ENCODE measurements at regions not wholly inside any gene's neighbourhood (a gene's known extent, or its start where the extent isn't known, plus 50 kb on each side); places are given as distances from the start of the nearest gene placed in this dataset.
"Not testable (repeated sequence)": the region's sequence is repeated elsewhere in the genome, so short reads cannot be mapped to it uniquely, and the experiment has no call there.

DNA sequence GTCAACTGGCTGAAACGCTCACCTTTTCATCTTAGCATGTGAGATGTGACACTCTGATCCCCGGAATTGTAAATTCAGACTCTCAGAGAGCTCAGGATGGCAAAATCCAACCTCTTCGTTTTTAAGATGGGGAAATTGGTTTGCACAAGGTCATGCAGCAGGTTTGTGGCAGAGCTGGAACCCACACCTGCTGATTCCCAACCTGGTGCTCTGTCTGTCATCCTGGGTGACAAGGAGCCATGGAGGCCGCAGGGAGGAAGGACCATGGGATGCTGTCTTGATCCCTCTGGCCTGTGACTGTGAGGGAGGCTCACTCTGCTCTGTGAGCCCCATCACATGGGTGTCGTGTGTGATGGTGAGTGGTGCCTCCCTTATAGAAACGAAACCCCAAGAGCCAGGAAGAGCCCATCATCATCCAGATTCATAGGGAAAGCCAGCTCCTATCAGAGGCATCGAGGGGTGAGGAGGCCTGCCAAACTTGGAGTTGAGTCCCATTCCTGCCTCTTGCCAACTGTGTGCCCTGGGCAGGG lies 87.4 kb upstream of the SYT13 start:
- no peak for DNase-seq
- Mint-ChIP-seq H3K4me3 (no peak overlapping the region), H3K27ac (no peak overlapping the region), H3K36me3 (peaks cover 0 to 4% (median 0%) of the 10 kb centered on the region in 3 donors), H3K9me3 (no peaks in the 10 kb centered on the region), H3K4me1 (peaks cover 11 to 23% of the 10 kb centered on the region in 2 donors), H3K27me3 (ENCODE audit: low read depth in 3 of 3) (peaks cover 4 to 18% (median 12%) of the 10 kb centered on the region in 3 donors)

DNA sequence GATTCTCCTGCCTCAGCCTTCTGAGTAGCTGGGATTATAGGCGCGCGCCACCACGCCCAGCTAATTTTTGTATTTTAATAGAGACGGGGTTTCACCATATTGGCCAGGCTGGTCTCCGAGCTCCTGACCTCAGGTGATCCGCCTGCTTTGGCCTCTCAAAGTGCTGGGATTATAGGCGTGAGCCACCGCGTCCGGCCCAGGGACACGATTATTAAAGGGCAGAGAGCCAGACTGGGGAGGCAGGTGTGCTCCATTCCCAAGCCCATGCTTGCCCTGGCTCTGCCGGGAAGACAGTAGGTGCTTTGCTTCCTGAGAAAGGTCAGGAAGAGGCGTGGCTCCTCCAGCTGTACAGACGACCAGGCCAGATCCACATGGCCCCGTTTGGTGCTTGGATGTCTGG lies 86.3 kb upstream of the SYT13 start:
- H3K9me3 Mint-ChIP-seq, H3K4me3 Mint-ChIP-seq, H3K36me3 Mint-ChIP-seq, H3K27ac Mint-ChIP-seq, DNase-seq: not testable (repeated sequence)
- peaks cover 8 to 20% (median 12%) of the 10 kb centered on the region in 3 donors for H3K27me3 Mint-ChIP-seq (ENCODE audit: low read depth in 3 of 3)
- H3K4me1 Mint-ChIP-seq: peaks cover 11 to 23% of the 10 kb centered on the region in 2 donors

DNA sequence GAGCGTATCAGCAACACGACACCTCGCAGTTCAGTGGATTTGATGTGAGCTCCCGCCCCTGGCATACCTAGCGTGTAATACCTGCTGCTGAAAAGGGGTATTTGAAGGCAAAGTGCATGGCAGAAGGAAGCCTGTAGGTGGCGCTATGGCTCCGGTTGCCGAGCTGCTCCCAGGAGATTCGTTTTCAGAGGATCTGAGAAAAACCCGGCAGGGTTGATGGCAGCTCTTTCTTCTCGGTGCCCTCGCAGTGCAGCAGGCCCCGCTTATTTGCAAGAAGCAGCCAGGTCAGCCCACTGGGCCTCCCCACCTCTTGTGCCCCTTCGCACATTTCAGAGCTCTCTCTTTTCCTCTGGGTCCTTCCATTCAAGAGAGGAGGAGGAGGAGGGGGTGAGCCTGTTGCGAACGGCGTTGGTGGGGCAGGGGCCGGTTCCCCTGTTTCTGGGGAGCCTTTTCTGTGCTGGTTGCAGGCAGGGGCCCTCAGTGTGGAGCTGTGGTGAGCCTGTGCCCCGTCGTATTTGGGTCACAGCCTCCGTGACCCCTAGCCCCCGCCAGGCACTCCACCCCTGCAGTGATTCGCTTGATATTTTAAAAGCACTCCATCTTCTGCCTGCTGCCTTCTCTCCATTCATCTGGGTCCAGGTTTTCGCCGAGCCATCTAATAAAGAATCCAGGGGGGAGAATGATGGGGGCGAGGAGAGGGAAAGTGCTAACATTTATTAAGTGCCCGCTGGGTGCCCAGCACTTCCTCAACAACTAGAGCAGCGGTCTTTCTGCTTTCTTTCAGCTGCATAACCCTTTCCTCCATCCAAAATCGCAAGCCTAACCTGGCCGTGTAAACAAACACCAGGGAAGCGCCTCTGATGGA lies 85.3 kb upstream of the SYT13 start:
- Mint-ChIP-seq H3K27ac (peak overlapping the region in 1 of 6 donors; percentile 25), H3K4me1 (peaks cover 11 to 23% of the 10 kb centered on the region in 2 donors), H3K27me3 (ENCODE audit: low read depth in 3 of 3) (peaks cover 8 to 16% (median 8%) of the 10 kb centered on the region in 3 donors), H3K9me3 (no peaks in the 10 kb centered on the region), H3K4me3 (peak overlapping the region in 3 of 5 donors; percentile 30 to 44 (median 37)), H3K36me3 (peaks cover 0 to 4% (median 0%) of the 10 kb centered on the region in 3 donors)
- DNase-seq: peak; percentile 22 to 37 (median 36)

DNA sequence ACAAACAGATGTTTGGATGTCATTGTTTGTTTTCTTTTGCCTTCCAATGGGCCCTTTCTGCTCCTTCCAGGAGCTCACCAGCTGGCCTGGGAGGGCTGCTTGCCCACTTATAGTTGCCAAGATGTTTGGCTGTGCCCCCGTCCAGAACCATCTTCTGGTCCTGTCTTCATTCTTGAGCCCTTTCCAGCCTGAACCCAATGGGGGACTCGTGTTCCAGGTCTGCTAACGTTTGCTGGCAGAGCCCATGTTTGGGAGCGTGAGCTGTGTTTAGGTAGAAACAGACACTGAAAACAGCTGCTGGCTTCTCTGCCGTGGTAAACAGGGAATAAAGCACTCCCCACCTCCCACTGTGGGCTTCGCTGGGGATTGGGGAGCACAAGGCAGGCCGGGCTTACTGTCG lies 83.2 kb upstream of the SYT13 start:
- Mint-ChIP-seq H3K27me3 (ENCODE audit: low read depth in 3 of 3) (peaks cover 8 to 14% (median 11%) of the 10 kb centered on the region in 3 donors), H3K4me3 (no peak overlapping the region), H3K27ac (no peak overlapping the region), H3K36me3 (peaks cover 0 to 4% (median 0%) of the 10 kb centered on the region in 3 donors), H3K4me1 (peaks cover 4 to 14% of the 10 kb centered on the region in 2 donors), H3K9me3 (no peaks in the 10 kb centered on the region)
- no peak for DNase-seq

DNA sequence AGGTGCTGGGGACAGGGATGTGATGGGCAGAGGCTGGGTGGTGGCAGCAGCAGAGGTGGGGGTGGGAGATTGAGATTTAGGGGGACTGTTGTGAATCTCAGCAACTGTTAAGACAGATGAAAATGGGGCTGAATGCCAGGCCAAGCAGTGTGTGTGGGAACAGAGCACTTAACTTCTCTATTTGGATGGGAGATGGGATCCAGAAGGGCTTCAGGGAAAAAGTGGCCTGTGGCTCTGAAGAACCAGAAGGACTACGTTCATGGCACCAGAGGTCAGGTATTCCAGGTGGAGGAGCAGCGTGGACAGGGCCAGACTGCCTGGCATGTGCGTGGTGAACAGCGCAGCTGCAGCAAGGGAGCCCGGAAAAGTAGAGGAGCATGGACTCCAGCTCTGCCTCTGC lies 82.6 kb upstream of the SYT13 start:
- Mint-ChIP-seq H3K36me3 (peaks cover 0 to 4% (median 0%) of the 10 kb centered on the region in 3 donors), H3K9me3 (no peaks in the 10 kb centered on the region), H3K27me3 (ENCODE audit: low read depth in 3 of 3) (peaks cover 8 to 14% (median 11%) of the 10 kb centered on the region in 3 donors), H3K4me3 (no peak overlapping the region), H3K4me1 (peaks cover 4 to 13% of the 10 kb centered on the region in 2 donors), H3K27ac (no peak overlapping the region)
- no peak for DNase-seq

DNA sequence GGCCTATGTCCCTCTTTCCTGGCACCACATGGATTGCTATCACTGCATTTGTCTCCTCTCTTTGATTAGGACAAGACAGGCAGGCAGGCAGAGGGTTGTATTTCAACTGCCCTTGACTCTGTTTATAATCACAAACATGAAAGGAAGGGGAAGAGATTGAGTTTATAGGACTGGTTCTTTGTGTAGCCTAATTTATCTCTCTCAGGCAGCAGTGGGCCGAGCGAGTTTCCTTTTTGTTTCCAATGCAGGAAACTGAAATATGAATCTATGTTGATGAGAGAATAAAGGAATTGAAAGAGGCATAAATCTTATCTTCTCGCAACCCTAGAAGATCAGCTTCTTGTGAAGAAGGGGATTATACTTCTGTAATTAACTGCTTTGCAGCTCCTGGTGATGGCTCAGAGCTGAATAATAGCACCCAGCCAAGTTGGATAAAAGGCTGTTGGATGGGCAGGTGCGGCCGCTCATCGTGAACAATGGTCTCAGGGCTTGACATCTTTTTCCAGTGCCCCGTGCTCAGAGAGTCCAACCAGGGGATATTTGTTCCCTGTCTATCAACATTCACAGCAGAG lies 80.6 kb upstream of the SYT13 start:
- peaks cover 4 to 8% of the 10 kb centered on the region in 2 donors for H3K4me1 Mint-ChIP-seq
- no peaks in the 10 kb centered on the region for H3K9me3 Mint-ChIP-seq
- H3K27ac Mint-ChIP-seq: no peak overlapping the region
- H3K27me3 Mint-ChIP-seq (ENCODE audit: low read depth in 3 of 3): peaks cover 7 to 11% (median 8%) of the 10 kb centered on the region in 3 donors
- no peak for DNase-seq
- H3K36me3 Mint-ChIP-seq: peaks cover 0 to 4% (median 3%) of the 10 kb centered on the region in 3 donors
- no peak overlapping the region for H3K4me3 Mint-ChIP-seq

DNA sequence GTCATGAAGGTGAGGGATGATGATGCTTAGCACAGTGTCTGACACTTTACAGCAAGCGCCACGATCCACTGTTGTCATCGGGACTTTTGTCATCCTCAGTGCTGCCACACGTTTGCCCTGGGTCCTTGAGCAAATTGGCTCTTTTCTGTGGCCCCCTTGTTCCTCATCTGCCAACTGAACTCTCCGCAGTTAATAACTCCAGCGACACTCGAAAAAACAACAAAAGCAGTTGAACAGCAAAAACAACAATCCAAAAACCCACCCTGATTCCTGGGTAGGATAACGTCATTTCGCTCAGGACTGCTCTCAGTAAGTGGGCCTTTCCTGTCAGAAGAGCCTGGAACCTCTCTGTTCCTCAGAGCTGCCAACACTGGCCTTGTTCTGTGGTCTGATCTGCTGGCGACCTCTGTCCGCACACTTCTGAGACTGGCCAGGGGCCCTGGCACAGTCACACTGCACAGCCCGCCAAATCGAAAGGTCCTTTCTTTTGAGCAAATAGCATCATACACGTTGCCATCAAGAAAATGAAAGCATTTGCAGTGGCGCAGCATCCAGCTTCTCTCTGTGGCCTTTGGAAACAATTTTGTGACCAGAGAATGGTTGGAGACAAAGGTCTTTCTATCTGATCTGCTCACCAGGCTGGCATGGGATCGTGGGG lies 79.9 kb upstream of the SYT13 start:
- no peak overlapping the region for H3K27ac Mint-ChIP-seq
- H3K9me3 Mint-ChIP-seq: no peaks in the 10 kb centered on the region
- no peak overlapping the region for H3K4me3 Mint-ChIP-seq
- H3K36me3 Mint-ChIP-seq: peaks cover 0 to 4% (median 2%) of the 10 kb centered on the region in 3 donors
- peaks cover 7 to 10% (median 7%) of the 10 kb centered on the region in 3 donors for H3K27me3 Mint-ChIP-seq (ENCODE audit: low read depth in 3 of 3)
- H3K4me1 Mint-ChIP-seq: peaks cover 2% of the 10 kb centered on the region in 2 donors
- DNase-seq: no peak

DNA sequence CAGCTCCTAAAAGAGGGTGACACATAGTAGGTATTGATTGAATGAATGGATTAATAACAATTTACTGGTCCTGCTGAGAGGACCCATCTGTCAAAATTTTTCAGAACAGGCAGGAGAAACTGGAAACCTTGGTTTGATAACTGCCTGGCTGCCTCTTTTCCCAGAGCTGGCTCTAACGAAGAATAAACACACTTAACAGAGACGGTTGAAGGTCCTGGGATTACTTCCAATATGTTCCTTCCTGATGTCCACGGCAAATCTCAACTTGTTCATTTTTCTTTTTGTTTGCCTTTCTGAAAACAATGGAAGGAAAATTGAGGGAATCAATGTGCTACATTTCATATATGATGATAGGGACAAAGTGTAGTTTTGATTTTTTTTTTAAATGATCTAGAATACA lies 76.5 kb upstream of the SYT13 start:
- Mint-ChIP-seq H3K36me3 (peaks cover 0 to 9% (median 0%) of the 10 kb centered on the region in 3 donors), H3K4me1 (no peaks in the 10 kb centered on the region), H3K9me3 (no peaks in the 10 kb centered on the region), H3K27me3 (ENCODE audit: low read depth in 3 of 3) (peaks cover 0 to 5% (median 5%) of the 10 kb centered on the region in 3 donors), H3K4me3 (no peak overlapping the region), H3K27ac (no peak overlapping the region)
- no peak for DNase-seq

DNA sequence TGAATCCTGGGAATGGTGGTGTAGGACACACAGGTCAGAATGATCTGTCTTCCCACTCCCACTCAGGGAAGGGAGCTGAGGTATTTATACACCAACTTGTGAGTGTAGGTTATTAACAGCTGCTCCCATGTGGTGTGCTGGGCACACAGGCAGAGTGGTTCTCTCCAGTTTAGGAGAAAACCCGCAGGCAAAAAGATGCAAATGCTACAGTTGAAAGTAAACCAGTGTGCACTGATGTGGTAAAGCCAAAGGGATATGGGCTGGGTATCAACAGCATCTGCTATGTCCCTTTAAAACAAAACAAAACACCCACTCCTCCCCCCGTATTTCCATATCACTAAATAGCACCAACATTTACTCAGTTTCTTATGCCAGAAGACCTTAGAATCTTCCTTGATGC lies 75.4 kb upstream of the SYT13 start:
- Mint-ChIP-seq H3K4me3 (no peak overlapping the region), H3K27me3 (ENCODE audit: low read depth in 3 of 3) (peaks cover 0 to 5% (median 4%) of the 10 kb centered on the region in 3 donors)

DNA sequence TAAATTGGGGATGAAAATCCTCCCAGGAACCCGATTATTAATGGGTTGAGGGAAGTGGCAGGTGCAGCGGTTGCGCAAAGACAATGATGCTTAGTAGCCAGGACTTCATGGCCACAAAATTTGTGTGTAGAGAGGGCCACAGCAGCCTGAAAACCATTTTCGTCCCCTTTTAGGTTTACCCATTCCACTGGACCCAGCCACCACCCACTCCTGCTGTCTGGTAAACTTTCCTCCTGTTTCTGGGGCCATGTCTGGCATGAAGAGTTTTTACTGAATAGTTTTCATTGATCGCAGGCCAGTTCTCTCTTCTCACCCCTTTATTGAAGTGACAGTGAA lies 69.5 kb upstream of the SYT13 start:
- peaks cover 0 to 4% (median under 1%) of the 10 kb centered on the region in 3 donors for H3K36me3 Mint-ChIP-seq
- peak overlapping the region; percentile 74 to 89 (median 81) for H3K4me3 Mint-ChIP-seq
- peaks cover 15 to 26% of the 10 kb centered on the region in 2 donors for H3K4me1 Mint-ChIP-seq
- H3K9me3 Mint-ChIP-seq: peaks cover 0 to 4% (median 0%) of the 10 kb centered on the region in 6 donors
- H3K27ac Mint-ChIP-seq: peak overlapping the region; percentile 62 to 91 (median 84)
- no peak for DNase-seq
- peaks cover 1 to 7% (median 6%) of the 10 kb centered on the region in 3 donors for H3K27me3 Mint-ChIP-seq (ENCODE audit: low read depth in 3 of 3)

More for the DNA sequence above, 75.4 kb upstream of the SYT13 start:
- no peak for DNase-seq
- H3K9me3 Mint-ChIP-seq: no peaks in the 10 kb centered on the region
- no peak overlapping the region for H3K27ac Mint-ChIP-seq
- H3K4me1 Mint-ChIP-seq: peaks cover 2 to 9% of the 10 kb centered on the region in 2 donors
- H3K36me3 Mint-ChIP-seq: peaks cover 0 to 9% (median 0%) of the 10 kb centered on the region in 3 donors

DNA sequence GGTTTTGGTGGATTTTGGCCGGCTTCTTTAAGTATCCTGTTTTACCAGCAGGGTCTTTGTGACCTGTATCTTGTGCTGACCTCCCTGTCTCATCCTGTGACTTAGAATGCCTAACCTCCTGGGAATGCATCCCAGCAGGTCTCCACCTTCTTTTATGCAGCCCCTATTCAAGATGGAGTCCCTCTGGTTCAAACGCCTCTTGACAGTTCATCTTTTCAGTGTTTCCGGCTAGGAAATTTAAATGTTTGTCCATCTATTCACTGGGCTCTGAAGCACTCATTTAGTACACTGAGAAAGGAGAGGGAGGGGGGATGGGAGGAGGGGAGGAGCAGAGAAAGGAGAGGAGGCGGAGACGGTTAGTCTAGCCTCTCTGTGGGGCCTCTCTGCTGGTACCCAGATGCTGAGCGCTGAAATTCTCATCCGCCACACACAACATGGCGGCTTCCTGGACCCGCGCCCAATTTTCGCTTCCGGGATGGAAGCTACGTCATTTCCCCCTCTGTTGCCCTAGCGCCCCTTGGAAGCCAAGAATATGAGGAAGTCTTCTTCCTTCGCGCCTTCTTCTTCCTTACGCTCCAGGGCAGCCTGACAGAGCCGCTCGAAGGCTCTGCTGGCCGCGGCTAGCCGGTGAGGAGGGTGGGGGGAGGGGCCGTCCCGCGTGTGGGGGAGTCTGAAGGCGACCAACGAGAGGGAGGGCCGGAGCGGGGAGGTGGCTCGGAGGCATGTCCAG lies 69.0 kb upstream of the SYT13 start:
- Mint-ChIP-seq H3K27me3 (ENCODE audit: low read depth in 3 of 3) (peaks cover 1 to 9% (median 7%) of the 10 kb centered on the region in 3 donors), H3K4me1 (peaks cover 15 to 26% of the 10 kb centered on the region in 2 donors), H3K4me3 (peak overlapping the region; percentile 74 to 89 (median 81)), H3K27ac (peak overlapping the region; percentile 62 to 91 (median 84)), H3K36me3 (peaks cover 0 to 4% (median 0%) of the 10 kb centered on the region in 3 donors), H3K9me3 (peaks cover 0 to 4% (median 0%) of the 10 kb centered on the region in 6 donors)
- peak; percentile 82 to 87 (median 84) for DNase-seq

DNA sequence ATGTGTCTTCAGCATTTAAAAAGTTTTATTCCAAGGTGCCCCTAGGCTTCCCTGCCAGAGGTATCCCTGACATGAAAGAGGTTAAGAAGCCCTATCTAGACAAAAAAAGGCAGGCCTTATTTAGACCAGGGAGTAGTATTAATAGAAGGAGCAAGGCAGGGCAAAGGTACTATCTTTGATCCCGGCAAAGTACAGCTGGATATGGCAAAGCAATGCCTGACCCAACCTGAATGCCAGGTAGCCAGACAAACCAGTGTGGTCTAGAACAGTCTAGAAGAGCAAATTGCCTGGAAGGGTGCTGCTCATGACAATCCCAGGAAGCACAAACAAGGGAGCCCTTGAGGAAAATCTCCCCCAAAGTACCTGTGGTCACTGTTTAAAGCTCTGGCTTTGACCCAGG lies 62.6 kb upstream of the SYT13 start:
- DNase-seq: no peak
- no peak overlapping the region for H3K27ac Mint-ChIP-seq
- H3K36me3 Mint-ChIP-seq: peaks cover 0 to 1% (median 0%) of the 10 kb centered on the region in 3 donors
- H3K4me3 Mint-ChIP-seq: no peak overlapping the region
- no peaks in the 10 kb centered on the region for H3K9me3 Mint-ChIP-seq
- peaks cover 0 to 5% (median 1%) of the 10 kb centered on the region in 3 donors for H3K27me3 Mint-ChIP-seq (ENCODE audit: low read depth in 3 of 3)
- no peaks in the 10 kb centered on the region for H3K4me1 Mint-ChIP-seq

Measured in immature natural killer cell (primary cell).